ENCODE measurements at regions not wholly inside any gene's neighbourhood (a gene's known extent, or its start where the extent isn't known, plus 50 kb on each side); places are given as distances from the start of the nearest gene placed in this dataset.

DNA sequence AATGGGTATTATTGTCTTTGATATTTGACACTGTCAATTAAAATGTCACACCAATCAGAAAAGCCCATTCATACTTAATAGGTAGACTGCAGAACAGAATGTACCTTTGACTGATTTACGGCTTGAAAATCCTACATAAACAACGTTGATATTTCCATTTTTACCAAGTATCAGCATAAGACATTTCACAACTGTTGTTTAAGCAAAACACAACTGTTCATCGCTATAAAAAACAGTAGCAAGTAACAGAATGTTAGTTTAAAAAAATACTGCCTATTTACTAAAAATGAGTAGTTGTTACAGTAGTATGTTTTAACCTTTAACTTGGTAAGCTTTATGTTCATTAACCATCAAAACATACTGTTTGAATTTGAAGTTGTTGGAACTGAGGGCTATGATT is 1096.6 kb downstream of the PCDH17 start:
- no peak for TF ChIP-seq CTCF (IDR thresholded peaks at IDR 0.05; ENCODE audit: extremely low read depth, missing control alignments)
- DNase-seq (ENCODE audit: low spot score) = no peak

GRCh38 chr13:58729361-58729760 is 1097.8 kb downstream of the PCDH17 start:
- no peak for DNase-seq (ENCODE audit: low spot score)
- TF ChIP-seq CTCF (IDR thresholded peaks at IDR 0.05; ENCODE audit: extremely low read depth, missing control alignments) = no peak

GRCh38 chr13:58744686-58745085 is 1113.1 kb downstream of the PCDH17 start:
- DNase-seq (ENCODE audit: low spot score) = no peak
- no peak for TF ChIP-seq CTCF (IDR thresholded peaks at IDR 0.05; ENCODE audit: extremely low read depth, missing control alignments)

- no peak for TF ChIP-seq CTCF (IDR thresholded peaks at IDR 0.05; ENCODE audit: extremely low read depth, missing control alignments)
- DNase-seq (ENCODE audit: low spot score) = no peak
Observed at GRCh38 chr13:58767566-58767965, 1136.0 kb downstream of the PCDH17 start.

GRCh38 chr13:58773280-58773859 is 1141.8 kb downstream of the PCDH17 start:
- no peak for DNase-seq (ENCODE audit: low spot score)
- no peak for TF ChIP-seq CTCF (IDR thresholded peaks at IDR 0.05; ENCODE audit: extremely low read depth, missing control alignments)

GRCh38 chr13:58782736-58783135 is 1151.2 kb downstream of the PCDH17 start:
- TF ChIP-seq CTCF (IDR thresholded peaks at IDR 0.05; ENCODE audit: extremely low read depth, missing control alignments) = no peak
- no peak for DNase-seq (ENCODE audit: low spot score)

GRCh38 chr13:58792854-58793253 is 1161.3 kb downstream of the PCDH17 start:
- no peak for DNase-seq (ENCODE audit: low spot score)
- TF ChIP-seq CTCF (IDR thresholded peaks at IDR 0.05; ENCODE audit: extremely low read depth, missing control alignments) = no peak
